GM20000 (cell line): ENCODE measurements at regions not wholly inside any gene's neighbourhood (a gene's known extent, or its start where the extent isn't known, plus 50 kb on each side); places are given as distances from the start of the nearest gene placed in this dataset.

Source experiments
- DNase-seq: peaks from one replicate; pipeline ENCODE4 v3.0.0; 2012; ENCODE audit warnings: low spot score
- TF ChIP-seq, protein P1 (sequence below): IDR thresholded peaks from 2 replicates; pipeline ENCODE4 v1.5.1; 2012; ENCODE audit warnings: mild to moderate bottlenecking, control low read depth; ENCODE audit errors: extremely low read depth, missing control alignments

DNA sequence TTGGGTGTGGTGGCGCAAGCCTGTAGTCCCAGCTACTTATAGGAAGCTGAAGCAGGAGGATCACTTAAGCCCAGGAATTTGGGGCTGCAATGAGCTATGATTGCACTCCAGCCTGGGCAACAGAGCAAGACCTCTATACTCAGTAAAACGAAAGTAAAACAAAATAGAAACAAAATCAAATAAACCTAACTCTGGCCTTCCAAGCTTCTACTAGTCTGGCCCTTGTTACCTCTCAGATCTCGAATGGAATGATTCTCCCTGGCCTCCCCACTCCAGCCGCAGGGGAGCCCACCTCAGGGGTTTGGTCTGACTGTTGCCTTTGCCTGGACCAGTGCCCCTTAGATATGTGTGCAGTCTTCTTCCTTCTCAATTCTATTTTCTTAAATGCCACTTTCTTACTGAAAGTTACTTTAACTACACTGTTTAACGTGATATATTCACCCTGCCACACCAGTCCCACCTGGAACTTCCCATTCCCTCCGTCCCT lies 160.0 kb upstream of the GCFC2 start:
- peak; percentile 7 for DNase-seq
- TF ChIP-seq, protein P1, sequence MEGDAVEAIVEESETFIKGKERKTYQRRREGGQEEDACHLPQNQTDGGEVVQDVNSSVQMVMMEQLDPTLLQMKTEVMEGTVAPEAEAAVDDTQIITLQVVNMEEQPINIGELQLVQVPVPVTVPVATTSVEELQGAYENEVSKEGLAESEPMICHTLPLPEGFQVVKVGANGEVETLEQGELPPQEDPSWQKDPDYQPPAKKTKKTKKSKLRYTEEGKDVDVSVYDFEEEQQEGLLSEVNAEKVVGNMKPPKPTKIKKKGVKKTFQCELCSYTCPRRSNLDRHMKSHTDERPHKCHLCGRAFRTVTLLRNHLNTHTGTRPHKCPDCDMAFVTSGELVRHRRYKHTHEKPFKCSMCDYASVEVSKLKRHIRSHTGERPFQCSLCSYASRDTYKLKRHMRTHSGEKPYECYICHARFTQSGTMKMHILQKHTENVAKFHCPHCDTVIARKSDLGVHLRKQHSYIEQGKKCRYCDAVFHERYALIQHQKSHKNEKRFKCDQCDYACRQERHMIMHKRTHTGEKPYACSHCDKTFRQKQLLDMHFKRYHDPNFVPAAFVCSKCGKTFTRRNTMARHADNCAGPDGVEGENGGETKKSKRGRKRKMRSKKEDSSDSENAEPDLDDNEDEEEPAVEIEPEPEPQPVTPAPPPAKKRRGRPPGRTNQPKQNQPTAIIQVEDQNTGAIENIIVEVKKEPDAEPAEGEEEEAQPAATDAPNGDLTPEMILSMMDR, result no peak

DNA sequence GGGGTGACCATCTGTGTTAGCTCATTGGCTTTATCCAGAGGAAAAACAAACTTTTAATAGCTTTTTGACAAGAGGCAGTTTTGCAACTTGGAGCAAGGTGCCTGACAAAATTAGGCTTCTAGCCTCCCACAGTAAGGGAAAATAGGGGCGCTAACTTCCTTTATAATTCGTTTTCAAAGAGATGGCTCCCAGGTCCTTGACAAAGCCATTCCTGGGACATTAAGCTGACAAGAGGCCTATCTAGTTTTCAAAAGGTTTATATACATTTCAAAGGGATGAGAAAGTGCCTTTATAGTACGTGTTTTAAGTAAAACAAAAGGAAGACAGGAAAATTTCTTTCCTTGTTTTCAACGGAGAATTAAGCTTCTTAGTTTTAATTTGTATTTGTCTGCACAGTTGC lies 159.4 kb upstream of the GCFC2 start:
- DNase-seq, result no peak
- TF ChIP-seq, protein P1, result no peak

DNA sequence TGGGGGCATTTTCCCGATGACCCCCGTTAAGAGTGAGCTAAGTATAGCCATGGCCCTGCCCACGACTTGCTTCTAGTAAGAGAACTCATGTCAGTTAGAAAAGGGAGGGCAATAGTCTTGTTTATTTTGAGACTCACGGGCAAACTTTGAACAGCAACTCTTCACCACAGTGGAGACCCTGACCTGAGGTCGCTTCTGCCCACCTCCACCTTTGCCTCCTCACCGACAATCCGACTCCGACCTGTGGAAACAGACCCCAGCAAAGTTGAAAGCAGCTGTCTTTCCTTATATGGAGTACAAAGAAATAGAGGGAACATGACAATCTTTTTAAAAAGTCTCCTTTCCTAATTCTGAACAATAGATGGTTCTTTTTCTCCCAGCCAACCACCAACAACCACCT lies 155.0 kb upstream of the GCFC2 start:
- no peak for DNase-seq
- TF ChIP-seq, protein P1, result no peak

DNA sequence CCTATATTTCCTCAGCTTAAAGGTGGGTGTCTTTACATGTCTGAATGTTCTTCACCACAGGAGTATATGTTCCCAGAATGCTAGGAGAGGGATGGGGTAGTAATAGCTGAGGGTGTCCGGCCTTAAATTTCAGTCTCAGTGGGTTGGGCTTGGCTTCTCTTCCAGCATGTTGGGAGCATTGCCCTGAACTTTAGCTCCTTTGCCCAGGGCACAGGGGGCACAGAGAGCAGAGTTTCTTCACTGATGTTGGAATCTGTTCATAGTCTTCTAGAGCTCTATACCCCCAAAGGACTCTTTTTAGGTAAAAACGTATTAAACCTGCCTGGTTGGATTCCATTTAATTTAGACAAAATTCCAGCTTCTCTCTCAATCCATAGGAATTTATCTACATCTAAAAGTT lies 154.4 kb upstream of the GCFC2 start:
- TF ChIP-seq, protein P1, result no peak
- no peak for DNase-seq

DNA sequence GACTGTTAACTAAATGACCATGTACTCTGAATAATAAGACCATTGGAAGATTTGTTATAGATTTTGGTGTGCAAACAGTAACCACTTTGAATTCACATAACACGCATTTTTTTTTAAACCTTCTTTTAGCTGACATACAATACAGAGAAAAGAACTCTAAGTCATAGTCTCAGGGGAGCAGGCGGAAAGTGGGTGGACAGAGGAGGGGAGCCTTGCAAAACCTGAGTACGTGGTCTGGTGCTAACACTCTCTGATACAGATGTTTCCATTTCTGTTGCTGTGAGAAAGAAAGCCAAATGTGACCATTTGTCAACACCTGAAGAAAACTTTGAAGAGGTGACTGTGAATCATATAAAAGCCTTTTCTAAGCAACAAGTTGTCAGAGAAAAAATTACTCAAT lies 151.8 kb upstream of the GCFC2 start:
- TF ChIP-seq, protein P1, result no peak

DNA sequence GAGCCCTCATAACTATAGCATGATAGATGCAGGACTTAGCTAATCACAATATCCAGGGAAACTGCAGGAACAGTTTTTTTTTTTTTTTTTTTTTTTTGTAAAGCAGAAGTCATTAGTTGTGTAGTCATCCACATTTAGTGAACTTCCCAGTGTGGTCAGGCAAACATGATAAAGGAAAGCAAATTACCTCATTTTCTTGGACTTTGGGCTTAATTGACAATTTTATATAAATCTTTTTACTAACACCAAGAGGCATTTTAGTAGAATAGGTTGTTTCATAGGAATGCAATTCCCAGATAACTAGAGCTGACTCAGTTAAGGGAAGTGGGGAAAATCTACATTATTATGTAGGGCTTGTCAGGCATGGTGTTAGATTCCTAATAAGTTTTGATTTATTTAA lies 142.7 kb upstream of the GCFC2 start:
- TF ChIP-seq, protein P1, result no peak
- DNase-seq, result no peak

More for the DNA sequence above, 151.8 kb upstream of the GCFC2 start:
- DNase-seq, result peak; percentile 7

DNA sequence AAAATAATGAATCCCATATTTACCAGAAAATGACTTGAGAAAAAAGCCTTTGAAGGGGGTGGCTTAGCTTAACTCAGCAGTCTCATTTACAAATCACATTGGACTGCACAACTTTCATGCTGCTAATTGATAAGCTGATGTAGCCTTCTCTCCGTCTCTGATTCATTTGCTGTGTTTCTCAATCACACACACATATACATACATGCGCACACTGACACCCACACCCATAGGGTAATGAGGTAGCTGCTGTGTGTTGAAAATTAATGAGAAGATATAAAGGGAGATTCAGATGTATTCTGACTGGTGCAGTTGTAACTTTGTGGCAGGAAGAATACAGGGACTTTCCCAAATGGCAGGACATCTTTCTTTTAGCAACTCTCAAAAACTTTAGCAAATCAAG lies 141.9 kb upstream of the GCFC2 start:
- DNase-seq, result no peak
- TF ChIP-seq, protein P1, result no peak

DNA sequence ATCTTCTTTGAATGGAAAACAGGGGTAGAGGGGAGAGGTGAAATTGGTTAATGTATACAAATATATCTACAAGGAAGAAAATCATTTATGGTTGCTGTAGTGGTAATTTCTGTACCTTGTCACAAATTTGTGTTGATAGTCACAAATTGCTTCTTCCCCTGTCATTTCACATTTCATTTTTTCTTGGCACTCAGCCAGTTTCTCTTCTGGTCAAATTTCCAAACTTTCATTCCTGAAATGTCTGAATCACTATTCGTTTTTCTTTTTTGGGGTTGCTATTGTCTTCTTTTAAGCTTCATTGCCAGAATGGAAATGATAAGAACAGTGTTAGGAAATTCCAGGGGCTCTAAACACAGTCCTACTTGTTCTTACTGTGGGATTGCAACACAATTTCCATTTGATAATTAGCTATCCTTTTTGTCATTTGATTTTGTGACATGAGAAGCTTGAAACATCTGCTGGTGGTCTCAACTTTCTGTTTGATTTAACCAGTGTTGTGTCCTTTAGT lies 136.0 kb upstream of the GCFC2 start:
- DNase-seq, result no peak
- TF ChIP-seq, protein P1, result no peak
